Aorta (tissue), 5 donors: ENCODE measurements at regions not wholly inside any gene's neighbourhood (a gene's known extent, or its start where the extent isn't known, plus 50 kb on each side); places are given as distances from the start of the nearest gene placed in this dataset.
A peak's percentile ranks its signal among the peaks of the same experiment; 100 is the strongest.

Experiments
- ATAC-seq: fragments of 200-7000 bp; cut with Tn5 transposase; one replicate; pipeline ENCODE4 v1.9.1; 2022; ENCODE audit warnings: moderate library complexity; ENCODE audit not compliant: low FRiP score
- DNase-seq, 2 donors: peaks; one replicate each; pipeline ENCODE4 v3.0.0-alpha.2; 2020
- H3K27ac ChIP-seq, 2 donors: one replicate each; pipeline ENCODE4 v1.5.1; 2013; ENCODE audit warnings: low read length in 2 of 2, mild to moderate bottlenecking in 2 of 2, moderate library complexity in 2 of 2, control low read depth in 1 of 2, inconsistent platforms in 1 of 2, low read depth in 1 of 2
- H3K27me3 ChIP-seq, 2 donors: one replicate each; pipeline ENCODE4 v1.6.1; 2013; ENCODE audit warnings: control low read depth in 1 of 2, low read length in 1 of 2, mild to moderate bottlenecking in 1 of 2, moderate library complexity in 1 of 2; ENCODE audit not compliant: insufficient read depth in 2 of 2, control insufficient read depth in 1 of 2
- H3K36me3 ChIP-seq, 2 donors: one replicate each; pipeline ENCODE4 v1.6.1; 2013; ENCODE audit warnings: control low read depth in 1 of 2, low read length in 1 of 2, mild to moderate bottlenecking in 1 of 2; ENCODE audit not compliant: insufficient read depth in 2 of 2, control insufficient read depth in 1 of 2
- H3K4me1 ChIP-seq, 2 donors: one replicate each; pipeline ENCODE4 v1.6.1; 2013; ENCODE audit warnings: low read length in 2 of 2, control low read depth in 1 of 2, mild to moderate bottlenecking in 1 of 2, moderate library complexity in 1 of 2; ENCODE audit not compliant: insufficient read depth in 2 of 2, control insufficient read depth in 1 of 2
- H3K4me3 ChIP-seq, 2 donors: one replicate each; pipeline ENCODE4 v1.5.1; 2013; ENCODE audit warnings: low read length in 2 of 2, control low read depth in 1 of 2, mild to moderate bottlenecking in 1 of 2
- H3K9me3 ChIP-seq: one replicate; pipeline ENCODE4 v1.6.1; 2013; ENCODE audit warnings: mild to moderate bottlenecking, low read length; ENCODE audit not compliant: control insufficient read depth
- WGBS, 2 donors: extraction: QIAGEN DNeasy Blood & Tissue Kit; methylation state at CpG; one replicate each; pipeline ENCODE4 v1.1.7; 2013; 5-methylcytosine and 5-hydroxymethylcytosine counted together
- intact Hi-C, 2 donors: fragments of 100-400 bp; cut with DNase I; formaldehyde crosslinking; loops; one replicate each; pipeline versions ENCODE4 v1.14.2 to v1.15.0; 2022
- donor health status: healthy with polysubstance abuse.
- donor health status: Bipolar disorder and iron deficiency.
- donor health status: DM: no; HTN: no; CAD: no.
- donor health status: DM: no; HTN: no; CAD: no.
- donor health status: DM: yes; HTN: yes; CAD: no.

GRCh38 chr15:77821188-77821958, 188.7 kb upstream of the LINGO1 start:
- ATAC-seq, result peak; percentile 66
- no peak overlapping the region for H3K4me3 ChIP-seq
- peak in 1 of 2 donors; percentile 59 for DNase-seq
- intact Hi-C loops, result loop anchor here (10.0 kb wide), 1 partner anchor 187 kb away; the partner anchor contains the start of gene LINGO1 (in 2 of the 2)
- H3K27me3 ChIP-seq, result no peaks in the 10 kb centered on the region
- 33% methylated on average over 12 of the region's 12 CpGs for WGBS, 2 donors
- H3K27ac ChIP-seq, result no peak overlapping the region
- no peaks in the 10 kb centered on the region for H3K36me3 ChIP-seq
- no peaks in the 10 kb centered on the region for H3K9me3 ChIP-seq
- H3K4me1 ChIP-seq, result no peaks in the 10 kb centered on the region

GRCh38 chr15:77819851-77820728, 187.4 kb upstream of the LINGO1 start:
- no peaks in the 10 kb centered on the region for H3K4me1 ChIP-seq
- 1 to 2% methylated on average over 70 to 89 of the region's 89 CpGs for WGBS, 2 donors
- ATAC-seq (no peak), DNase-seq (no peak)
- no peaks in the 10 kb centered on the region for H3K9me3 ChIP-seq
- no peaks in the 10 kb centered on the region for H3K36me3 ChIP-seq
- H3K27ac ChIP-seq, result no peak overlapping the region
- no peaks in the 10 kb centered on the region for H3K27me3 ChIP-seq
- peak overlapping the region; percentile 8 to 51 for H3K4me3 ChIP-seq
- intact Hi-C loops, result loop anchor here (10.0 kb wide), 1 partner anchor 185 kb away; the partner anchor contains the start of gene LINGO1 (in 2 of the 2)

- Histone ChIP-seq H3K27ac (no peak overlapping the region), H3K27me3 (no peaks in the 10 kb centered on the region), H3K4me3 (peak overlapping the region; percentile 8 to 51), H3K4me1 (no peaks in the 10 kb centered on the region), H3K9me3 (no peaks in the 10 kb centered on the region), H3K36me3 (no peaks in the 10 kb centered on the region)
- no peak for DNase-seq
- WGBS, 2 donors, result 0% methylated on average over 47 to 120 of the region's 120 CpGs
- intact Hi-C loops, result no loop called here
- no peak for ATAC-seq
Observed at GRCh38 chr15:77819048-77819850, 186.5 kb upstream of the LINGO1 start.

- WGBS, 2 donors, result 12 to 13% methylated on average over 49 to 50 of the region's 50 CpGs
- H3K4me1 ChIP-seq, result no peaks in the 10 kb centered on the region
- no peak overlapping the region for H3K27ac ChIP-seq
- no peak for DNase-seq
- intact Hi-C loops, result no loop called here
- no peaks in the 10 kb centered on the region for H3K36me3 ChIP-seq
- peak overlapping the region in 1 of 2 donors; percentile 51 for H3K4me3 ChIP-seq
- H3K9me3 ChIP-seq, result no peaks in the 10 kb centered on the region
- ATAC-seq, result no peak
- H3K27me3 ChIP-seq, result no peaks in the 10 kb centered on the region
Observed at GRCh38 chr15:77818484-77819047, 185.9 kb upstream of the LINGO1 start.

GRCh38 chr15:77817434-77817833, 184.7 kb upstream of the LINGO1 start:
- ATAC-seq (no peak), DNase-seq (no peak)
- Histone ChIP-seq H3K9me3 (no peaks in the 10 kb centered on the region), H3K4me3 (no peak overlapping the region), H3K4me1 (no peaks in the 10 kb centered on the region), H3K27ac (no peak overlapping the region), H3K36me3 (no peaks in the 10 kb centered on the region), H3K27me3 (no peaks in the 10 kb centered on the region)
- WGBS, 2 donors, result 89 to 91% methylated on average over 9 of the region's 9 CpGs
- intact Hi-C loops, result no loop called here

- no peak for DNase-seq
- no peak for ATAC-seq
- Histone ChIP-seq H3K36me3 (no peaks in the 10 kb centered on the region), H3K9me3 (no peaks in the 10 kb centered on the region), H3K4me1 (no peaks in the 10 kb centered on the region), H3K4me3 (no peak overlapping the region), H3K27ac (no peak overlapping the region), H3K27me3 (no peaks in the 10 kb centered on the region)
- 73 to 79% methylated on average over 6 to 7 of the region's 7 CpGs for WGBS, 2 donors
- intact Hi-C loops, result no loop called here
Observed at GRCh38 chr15:77816983-77817382, 184.3 kb upstream of the LINGO1 start.

- DNase-seq (no peak), ATAC-seq (no peak)
- Histone ChIP-seq H3K27ac (no peak overlapping the region), H3K4me3 (no peak overlapping the region), H3K9me3 (no peaks in the 10 kb centered on the region), H3K4me1 (no peaks in the 10 kb centered on the region), H3K27me3 (no peaks in the 10 kb centered on the region), H3K36me3 (no peaks in the 10 kb centered on the region)
- intact Hi-C loops, result no loop called here
- 87 to 88% methylated on average over 7 of the region's 7 CpGs for WGBS, 2 donors
Observed at GRCh38 chr15:77815015-77815414, 182.3 kb upstream of the LINGO1 start.

- Histone ChIP-seq H3K27ac (no peak overlapping the region), H3K27me3 (no peaks in the 10 kb centered on the region), H3K9me3 (no peaks in the 10 kb centered on the region), H3K4me1 (no peaks in the 10 kb centered on the region), H3K36me3 (no peaks in the 10 kb centered on the region), H3K4me3 (no peak overlapping the region)
- WGBS, 2 donors, result 82 to 83% methylated on average over 10 of the region's 10 CpGs
- intact Hi-C loops, result no loop called here
- DNase-seq, result no peak
- no peak for ATAC-seq
Observed at GRCh38 chr15:77812664-77813063, 180.0 kb upstream of the LINGO1 start.
